ENCODE measurements at regions not wholly inside any gene's neighbourhood (a gene's known extent, or its start where the extent isn't known, plus 50 kb on each side); places are given as distances from the start of the nearest gene placed in this dataset.
"Not testable (repeated sequence)": the region's sequence is repeated elsewhere in the genome, so short reads cannot be mapped to it uniquely, and the experiment has no call there.

- DNase-seq (ENCODE audit: low read depth in 3 of 3, low spot score in 1 of 3) = no peak
Observed at GRCh38 chr21:28604946-28605537, 387.6 kb downstream of the LTN1 start.

GRCh38 chr21:28602546-28602945 is 390.1 kb downstream of the LTN1 start:
- DNase-seq (ENCODE audit: low read depth in 3 of 3, low spot score in 1 of 3) = no peak

GRCh38 chr21:28598214-28598613 is 394.5 kb downstream of the LTN1 start:
- no peak for DNase-seq (ENCODE audit: low read depth in 3 of 3, low spot score in 1 of 3)

- DNase-seq (ENCODE audit: low read depth in 3 of 3, low spot score in 1 of 3) = no peak
Observed at GRCh38 chr21:28592205-28592865, 400.3 kb downstream of the LTN1 start.

GRCh38 chr21:28590676-28591075 is 402.0 kb downstream of the LTN1 start:
- DNase-seq (ENCODE audit: low read depth in 3 of 3, low spot score in 1 of 3) = no peak

- no peak for DNase-seq (ENCODE audit: low read depth in 3 of 3, low spot score in 1 of 3)
Observed at GRCh38 chr21:28590026-28590425, 402.7 kb downstream of the LTN1 start.

- no peak for DNase-seq (ENCODE audit: low read depth in 3 of 3, low spot score in 1 of 3)
Observed at GRCh38 chr21:28588997-28589396, 403.7 kb downstream of the LTN1 start.

GRCh38 chr21:28587748-28588147 is 404.9 kb downstream of the LTN1 start:
- DNase-seq (ENCODE audit: low read depth in 3 of 3, low spot score in 1 of 3) = no peak

GRCh38 chr21:28581976-28582375 is 410.7 kb downstream of the LTN1 start:
- DNase-seq (ENCODE audit: low read depth in 3 of 3, low spot score in 1 of 3) = no peak

GRCh38 chr21:28581311-28581731 is 411.4 kb downstream of the LTN1 start:
- DNase-seq (ENCODE audit: low read depth in 3 of 3, low spot score in 1 of 3) = not testable (repeated sequence)

GRCh38 chr21:28580585-28580984 is 412.1 kb downstream of the LTN1 start:
- DNase-seq (ENCODE audit: low read depth in 3 of 3, low spot score in 1 of 3) = no peak

GRCh38 chr21:28579986-28580550 is 412.6 kb downstream of the LTN1 start:
- DNase-seq (ENCODE audit: low read depth in 3 of 3, low spot score in 1 of 3) = no peak

- no peak for DNase-seq (ENCODE audit: low read depth in 3 of 3, low spot score in 1 of 3)
Observed at GRCh38 chr21:28568692-28569091, 424.0 kb downstream of the LTN1 start.

GRCh38 chr21:28563933-28564332 is 428.7 kb downstream of the LTN1 start:
- not testable (repeated sequence) for DNase-seq (ENCODE audit: low read depth in 3 of 3, low spot score in 1 of 3)

GRCh38 chr21:28561772-28562171 is 430.9 kb downstream of the LTN1 start:
- no peak for DNase-seq (ENCODE audit: low read depth in 3 of 3, low spot score in 1 of 3)

GRCh38 chr21:28554660-28555475 is 437.8 kb downstream of the LTN1 start:
- no peak for DNase-seq (ENCODE audit: low read depth in 3 of 3, low spot score in 1 of 3)

- no peak for DNase-seq (ENCODE audit: low read depth in 3 of 3, low spot score in 1 of 3)
Observed at GRCh38 chr21:28550057-28550825, 442.4 kb downstream of the LTN1 start.

GRCh38 chr21:28548291-28548690 is 444.4 kb downstream of the LTN1 start:
- DNase-seq (ENCODE audit: low read depth in 3 of 3, low spot score in 1 of 3) = no peak

GRCh38 chr21:28547766-28548165 is 444.9 kb downstream of the LTN1 start:
- no peak for DNase-seq (ENCODE audit: low read depth in 3 of 3, low spot score in 1 of 3)

- DNase-seq (ENCODE audit: low read depth in 3 of 3, low spot score in 1 of 3) = no peak
Observed at GRCh38 chr21:28543975-28544374, 448.7 kb downstream of the LTN1 start.

Data from stimulated activated CD4-positive, alpha-beta T cell treated with anti-CD3 and anti-CD28 coated beads, TNF-alpha, amount 100 ng/mL, for 1 hour (primary cell).